H1 (cell line): ENCODE measurements at regions not wholly inside any gene's neighbourhood (a gene's known extent, or its start where the extent isn't known, plus 50 kb on each side); places are given as distances from the start of the nearest gene placed in this dataset.

Experiments used
- BCL11A ChIP-seq, 2 experiments: IDR thresholded peaks; one replicate each; pipeline ENCODE4 v1.6.1; 2011; ENCODE audit warnings: low read depth in 2 of 2, low read length in 2 of 2, mild to moderate bottlenecking in 2 of 2
- HDAC2 ChIP-seq, 2 experiments: fragments of 300-600 bp in 1 of 2; sonication (generic) in 1 of 2; IDR thresholded peaks; 2 replicates each; pipeline ENCODE4 v1.6.1; 2011 to 2012; ENCODE audit warnings: low read depth in 2 of 2, low read length in 2 of 2, mild to moderate bottlenecking in 2 of 2, moderate library complexity in 2 of 2, borderline replicate concordance in 1 of 2, inconsistent platforms in 1 of 2
- JUND ChIP-seq: IDR thresholded peaks from 2 replicates; pipeline ENCODE4 v1.6.1; 2011; ENCODE audit warnings: mild to moderate bottlenecking, improper control_type of control experiment, low read length
- SUZ12 ChIP-seq: fragments of 200-600 bp; sonication (generic); IDR thresholded peaks from 2 replicates; pipeline ENCODE4 v1.6.1; 2012; ENCODE audit warnings: mild to moderate bottlenecking, inconsistent platforms, low read length, moderate library complexity, mixed read lengths

GRCh38 chr3:135915206-135915605 lies 50.3 kb upstream of the PPP2R3A start (continued):
- no peak for TF ChIP-seq SUZ12
- no peak for TF ChIP-seq JUND
- no peak for TF ChIP-seq BCL11A (IDR thresholded peaks at IDR 0.05; ENCODE audit: low read depth in 2 of 2, low read length in 2 of 2)
- no peak for TF ChIP-seq HDAC2 (IDR thresholded peaks at IDR 0.05; ENCODE audit: borderline replicate concordance in 1 of 2, low read depth in 2 of 2, low read length in 2 of 2)
